ENCODE measurements at regions not wholly inside any gene's neighbourhood (a gene's known extent, or its start where the extent isn't known, plus 50 kb on each side); places are given as distances from the start of the nearest gene placed in this dataset.

DNA sequence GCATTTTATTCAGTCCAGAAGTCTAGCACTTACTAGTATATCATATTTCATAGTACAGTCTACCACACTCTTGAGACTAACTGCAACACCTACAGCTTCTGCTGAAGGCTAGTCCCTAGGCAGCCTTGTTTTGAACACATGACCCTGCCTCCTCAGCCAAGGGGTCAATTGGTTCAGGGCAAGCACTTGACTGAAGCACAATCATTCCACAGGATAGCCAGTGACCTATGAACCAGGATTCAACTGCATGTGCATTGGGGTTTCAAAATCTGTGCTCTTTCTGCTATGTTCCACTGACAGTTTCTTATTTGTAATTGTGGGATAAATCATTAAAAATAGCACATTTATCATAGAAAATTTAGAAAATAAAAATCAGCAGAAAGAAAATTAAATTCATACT lies 186.8 kb downstream of the TMEM161B start:
- H3K4ac ChIP-seq (ENCODE audit: low read length) = no peak overlapping the region
- no peak overlapping the region for H2BK12ac ChIP-seq (ENCODE audit: low read length)
- H3K27ac ChIP-seq (replicated peaks; ENCODE audit: low read length) = no peak overlapping the region
- no peak overlapping the region for H2BK5ac ChIP-seq (ENCODE audit: low read length)
- H3K9ac ChIP-seq (ENCODE audit: low read depth, low read length, poor library complexity) = no peak overlapping the region
- H3K4me1 ChIP-seq (ENCODE audit: control insufficient read depth in 2 of 2, insufficient read depth in 1 of 2, low read depth in 1 of 2, low read length in 2 of 2) = no peaks in the 10 kb centered on the region
- no peaks in the 10 kb centered on the region for H3K36me3 ChIP-seq (replicated peaks in 1 of 2; ENCODE audit: control insufficient read depth in 2 of 2, insufficient read depth in 2 of 2, low read length in 2 of 2)
- no peak overlapping the region for H2AFZ ChIP-seq (ENCODE audit: low read length)
- no peak overlapping the region for H4K8ac ChIP-seq (ENCODE audit: low read depth, low read length)
- H2AK5ac ChIP-seq (ENCODE audit: low read depth, low read length) = no peak overlapping the region
- DNase-seq (ENCODE audit: low spot score) = no peak
- H3K4me2 ChIP-seq (ENCODE audit: insufficient read depth, low read length, poor library complexity, severe bottlenecking) = no peak overlapping the region
- H3K27me3 ChIP-seq (ENCODE audit: control insufficient read depth in 3 of 3, insufficient read depth in 3 of 3, low read depth in 1 of 3, low read length in 3 of 3) = peaks cover 0 to 10% (median 0%) of the 10 kb centered on the region in 3 experiments
- no peak overlapping the region for H3K14ac ChIP-seq (ENCODE audit: low read length)
- no peak overlapping the region for H3K18ac ChIP-seq (ENCODE audit: low read length)
- H3K4me3 ChIP-seq (ENCODE audit: low read length in 2 of 2) = no peak overlapping the region
- H3K23ac ChIP-seq (ENCODE audit: low read depth, low read length, poor library complexity) = no peak overlapping the region
- no peak overlapping the region for H2BK120ac ChIP-seq (ENCODE audit: low read depth, low read length)
- H3K79me1 ChIP-seq (ENCODE audit: low read depth, low read length) = no peaks in the 10 kb centered on the region
- H2BK15ac ChIP-seq (ENCODE audit: low read length) = no peak overlapping the region
- no peak overlapping the region for H4K91ac ChIP-seq (ENCODE audit: low read depth, low read length, poor library complexity)
- no peaks in the 10 kb centered on the region for H3K9me3 ChIP-seq (replicated peaks in 1 of 2; ENCODE audit: control insufficient read depth in 2 of 2, insufficient read depth in 1 of 2, low read depth in 1 of 2, low read length in 2 of 2)

DNA sequence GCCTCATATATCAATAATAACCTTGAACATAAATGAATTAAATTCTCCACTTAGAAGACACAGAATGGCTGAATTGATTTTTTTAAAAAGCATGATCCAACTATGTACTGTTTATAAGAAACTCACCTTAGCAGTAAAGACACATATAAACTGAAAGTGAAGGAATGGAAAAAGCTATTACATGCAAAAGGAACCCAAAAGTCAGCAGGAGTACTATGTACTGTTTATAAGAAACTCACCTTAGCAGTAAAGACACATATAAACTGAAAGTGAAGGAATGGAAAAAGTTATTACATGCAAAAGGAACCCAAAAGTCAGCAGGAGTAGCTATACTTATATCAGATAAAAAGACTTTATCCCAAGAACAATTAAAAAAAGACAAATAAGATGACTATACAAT lies 204.8 kb downstream of the TMEM161B start:
- no peak overlapping the region for H3K27ac ChIP-seq (replicated peaks; ENCODE audit: low read length)
- no peak overlapping the region for H3K4me2 ChIP-seq (ENCODE audit: insufficient read depth, low read length, poor library complexity, severe bottlenecking)
- no peak overlapping the region for H3K23ac ChIP-seq (ENCODE audit: low read depth, low read length, poor library complexity)
- no peak overlapping the region for H3K9ac ChIP-seq (ENCODE audit: low read depth, low read length, poor library complexity)
- H2BK5ac ChIP-seq (ENCODE audit: low read length) = no peak overlapping the region
- H3K4me1 ChIP-seq (ENCODE audit: control insufficient read depth in 2 of 2, insufficient read depth in 1 of 2, low read depth in 1 of 2, low read length in 2 of 2) = no peaks in the 10 kb centered on the region
- H3K4ac ChIP-seq (ENCODE audit: low read length) = no peak overlapping the region
- H3K14ac ChIP-seq (ENCODE audit: low read length) = no peak overlapping the region
- H2AFZ ChIP-seq (ENCODE audit: low read length) = no peak overlapping the region
- H2BK120ac ChIP-seq (ENCODE audit: low read depth, low read length) = no peak overlapping the region
- H3K27me3 ChIP-seq (ENCODE audit: control insufficient read depth in 3 of 3, insufficient read depth in 3 of 3, low read depth in 1 of 3, low read length in 3 of 3) = no peaks in the 10 kb centered on the region
- H3K4me3 ChIP-seq (ENCODE audit: low read length in 2 of 2) = no peak overlapping the region
- no peak overlapping the region for H4K8ac ChIP-seq (ENCODE audit: low read depth, low read length)
- H2AK5ac ChIP-seq (ENCODE audit: low read depth, low read length) = no peak overlapping the region
- no peaks in the 10 kb centered on the region for H3K9me3 ChIP-seq (replicated peaks in 1 of 2; ENCODE audit: control insufficient read depth in 2 of 2, insufficient read depth in 1 of 2, low read depth in 1 of 2, low read length in 2 of 2)
- H2BK12ac ChIP-seq (ENCODE audit: low read length) = no peak overlapping the region
- DNase-seq (ENCODE audit: low spot score) = no peak
- no peaks in the 10 kb centered on the region for H3K79me1 ChIP-seq (ENCODE audit: low read depth, low read length)
- H3K36me3 ChIP-seq (replicated peaks in 1 of 2; ENCODE audit: control insufficient read depth in 2 of 2, insufficient read depth in 2 of 2, low read length in 2 of 2) = no peaks in the 10 kb centered on the region
- no peak overlapping the region for H4K91ac ChIP-seq (ENCODE audit: low read depth, low read length, poor library complexity)
- no peak overlapping the region for H3K18ac ChIP-seq (ENCODE audit: low read length)
- no peak overlapping the region for H2BK15ac ChIP-seq (ENCODE audit: low read length)

DNA sequence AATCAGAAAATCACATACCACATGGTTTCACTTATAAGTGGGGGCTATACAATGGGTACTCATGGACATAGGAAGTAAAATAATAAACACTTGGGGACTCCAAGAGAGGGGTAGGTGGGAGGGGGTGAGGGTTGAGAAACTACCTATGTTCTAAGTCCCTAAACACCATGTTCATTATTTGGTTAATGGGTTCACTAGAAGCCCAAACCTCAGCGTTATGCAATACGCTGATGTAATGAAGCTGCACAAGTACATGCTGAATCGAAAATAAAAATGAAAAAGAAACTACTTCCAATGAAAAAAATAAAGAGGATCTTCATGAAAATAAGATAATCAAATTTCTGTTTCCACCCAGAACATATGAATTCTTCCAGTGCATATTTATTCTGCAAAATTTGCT lies 208.5 kb downstream of the TMEM161B start:
- H2BK120ac ChIP-seq (ENCODE audit: low read depth, low read length) = no peak overlapping the region
- no peak overlapping the region for H4K8ac ChIP-seq (ENCODE audit: low read depth, low read length)
- H2BK15ac ChIP-seq (ENCODE audit: low read length) = no peak overlapping the region
- H3K4me1 ChIP-seq (ENCODE audit: control insufficient read depth in 2 of 2, insufficient read depth in 1 of 2, low read depth in 1 of 2, low read length in 2 of 2) = no peaks in the 10 kb centered on the region
- no peak overlapping the region for H3K23ac ChIP-seq (ENCODE audit: low read depth, low read length, poor library complexity)
- no peak overlapping the region for H4K91ac ChIP-seq (ENCODE audit: low read depth, low read length, poor library complexity)
- H3K9ac ChIP-seq (ENCODE audit: low read depth, low read length, poor library complexity) = no peak overlapping the region
- H2AFZ ChIP-seq (ENCODE audit: low read length) = no peak overlapping the region
- H3K9me3 ChIP-seq (replicated peaks in 1 of 2; ENCODE audit: control insufficient read depth in 2 of 2, insufficient read depth in 1 of 2, low read depth in 1 of 2, low read length in 2 of 2) = no peaks in the 10 kb centered on the region
- WGBS, 2 donors (ENCODE audit: extremely low coverage in 2 of 2, insufficient read length in 2 of 2, insufficient replicate concordance in 1 of 2) = no CpG with 5 or more reads among the region's 3 CpGs
- H2BK12ac ChIP-seq (ENCODE audit: low read length) = no peak overlapping the region
- no peak overlapping the region for H2AK5ac ChIP-seq (ENCODE audit: low read depth, low read length)
- DNase-seq (ENCODE audit: low spot score) = no peak
- H3K79me1 ChIP-seq (ENCODE audit: low read depth, low read length) = no peaks in the 10 kb centered on the region
- no peak overlapping the region for H3K4me3 ChIP-seq (ENCODE audit: low read length in 2 of 2)
- H3K4ac ChIP-seq (ENCODE audit: low read length) = no peak overlapping the region
- no peaks in the 10 kb centered on the region for H3K27me3 ChIP-seq (ENCODE audit: control insufficient read depth in 3 of 3, insufficient read depth in 3 of 3, low read depth in 1 of 3, low read length in 3 of 3)
- H3K4me2 ChIP-seq (ENCODE audit: insufficient read depth, low read length, poor library complexity, severe bottlenecking) = no peak overlapping the region
- H3K14ac ChIP-seq (ENCODE audit: low read length) = no peak overlapping the region
- no peak overlapping the region for H2BK5ac ChIP-seq (ENCODE audit: low read length)
- no peaks in the 10 kb centered on the region for H3K36me3 ChIP-seq (replicated peaks in 1 of 2; ENCODE audit: control insufficient read depth in 2 of 2, insufficient read depth in 2 of 2, low read length in 2 of 2)
- no peak overlapping the region for H3K18ac ChIP-seq (ENCODE audit: low read length)
- no peak overlapping the region for H3K27ac ChIP-seq (replicated peaks; ENCODE audit: low read length)

DNA sequence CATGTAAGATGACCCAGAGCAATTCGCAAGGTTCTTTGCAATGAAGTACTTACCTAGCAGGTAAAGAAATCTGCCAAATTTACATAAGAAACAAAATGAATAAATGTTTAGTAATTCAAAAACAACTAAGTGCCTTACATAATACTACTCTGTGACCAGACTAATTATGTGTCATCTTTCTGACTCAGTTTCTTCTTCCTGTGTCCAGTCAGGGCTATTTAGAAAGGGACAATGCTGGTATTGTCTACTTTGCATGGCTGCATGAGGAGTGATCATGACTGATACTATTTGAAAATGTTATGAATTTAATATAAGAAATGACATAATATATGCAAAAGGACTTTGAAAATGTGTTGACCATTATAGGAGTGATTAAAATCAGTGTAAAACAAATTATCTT lies 210.0 kb downstream of the TMEM161B start:
- no peak overlapping the region for H3K4me2 ChIP-seq (ENCODE audit: insufficient read depth, low read length, poor library complexity, severe bottlenecking)

More for the DNA sequence above, 210.0 kb downstream of the TMEM161B start:
- Histone ChIP-seq H2BK15ac (ENCODE audit: low read length) (no peak overlapping the region), H2BK5ac (ENCODE audit: low read length) (no peak overlapping the region), H3K23ac (ENCODE audit: low read depth, low read length, poor library complexity) (no peak overlapping the region), H4K8ac (ENCODE audit: low read depth, low read length) (no peak overlapping the region), H3K79me1 (ENCODE audit: low read depth, low read length) (no peaks in the 10 kb centered on the region), H3K27me3 (ENCODE audit: control insufficient read depth in 3 of 3, insufficient read depth in 3 of 3, low read depth in 1 of 3, low read length in 3 of 3) (no peaks in the 10 kb centered on the region), H4K91ac (ENCODE audit: low read depth, low read length, poor library complexity) (no peak overlapping the region), H3K9ac (ENCODE audit: low read depth, low read length, poor library complexity) (no peak overlapping the region), H3K14ac (ENCODE audit: low read length) (no peak overlapping the region), H3K4me1 (ENCODE audit: control insufficient read depth in 2 of 2, insufficient read depth in 1 of 2, low read depth in 1 of 2, low read length in 2 of 2) (no peaks in the 10 kb centered on the region), H3K36me3 (replicated peaks in 1 of 2; ENCODE audit: control insufficient read depth in 2 of 2, insufficient read depth in 2 of 2, low read length in 2 of 2) (no peaks in the 10 kb centered on the region), H2AK5ac (ENCODE audit: low read depth, low read length) (no peak overlapping the region), H2BK12ac (ENCODE audit: low read length) (no peak overlapping the region), H2AFZ (ENCODE audit: low read length) (no peak overlapping the region), H2BK120ac (ENCODE audit: low read depth, low read length) (no peak overlapping the region), H3K27ac (replicated peaks; ENCODE audit: low read length) (no peak overlapping the region), H3K4ac (ENCODE audit: low read length) (no peak overlapping the region), H3K9me3 (replicated peaks in 1 of 2; ENCODE audit: control insufficient read depth in 2 of 2, insufficient read depth in 1 of 2, low read depth in 1 of 2, low read length in 2 of 2) (no peaks in the 10 kb centered on the region), H3K18ac (ENCODE audit: low read length) (no peak overlapping the region), H3K4me3 (ENCODE audit: low read length in 2 of 2) (no peak overlapping the region)
- no CpG with 5 or more reads among the region's 1 CpG for WGBS, 2 donors (ENCODE audit: extremely low coverage in 2 of 2, insufficient read length in 2 of 2, insufficient replicate concordance in 1 of 2)
- DNase-seq (ENCODE audit: low spot score) = no peak

Data from neuronal stem cell (in vitro differentiated cells).